Left ventricle myocardium inferior (tissue), 1 donor: ENCODE measurements at regions not wholly inside any gene's neighbourhood (a gene's known extent, or its start where the extent isn't known, plus 50 kb on each side); places are given as distances from the start of the nearest gene placed in this dataset.

Source experiments
- DNase-seq: peaks from one replicate; pipeline ENCODE4 v3.0.0-alpha.2; 2020
- H3K27ac ChIP-seq: fragments of 200-600 bp; replicated peaks from 2 replicates; pipeline ENCODE4 v1.8.0; 2021
- H3K27me3 ChIP-seq: fragments of 200-600 bp; 2 replicates; pipeline ENCODE4 v1.8.0; 2021; ENCODE audit warnings: low read depth
- H3K36me3 ChIP-seq: fragments of 200-600 bp; 2 replicates; pipeline ENCODE4 v1.8.0; 2021
- H3K4me1 ChIP-seq: fragments of 200-600 bp; 2 replicates; pipeline ENCODE4 v1.8.0; 2021
- H3K4me3 ChIP-seq: fragments of 200-600 bp; 2 replicates; pipeline ENCODE4 v1.8.0; 2021; ENCODE audit warnings: mild to moderate bottlenecking, moderate library complexity
- H3K9me3 ChIP-seq: fragments of 200-600 bp; replicated peaks from 2 replicates; pipeline ENCODE4 v1.8.0; 2021
- CTCF ChIP-seq: fragments of 200-600 bp; IDR thresholded peaks from 2 replicates; pipeline ENCODE4 v1.8.0; 2021; ENCODE audit warnings: antibody characterized with exemption, mild to moderate bottlenecking, borderline replicate concordance
- intact Hi-C: fragments of 100-400 bp; cut with micrococcal nuclease; formaldehyde crosslinking; loops from one replicate; pipeline ENCODE4 v1.11.0; 2022
- donor health status: DM: no; HTN: yes; CAD: no; lungs with severe emphysema.

GRCh38 chr2:18299423-18300212 lies 260.8 kb downstream of the RDH14 start:
- no peaks in the 10 kb centered on the region for H3K9me3 ChIP-seq
- intact Hi-C loops: no loop called here
- no peak overlapping the region for H3K4me3 ChIP-seq
- H3K27ac ChIP-seq: no peak overlapping the region
- no peaks in the 10 kb centered on the region for H3K4me1 ChIP-seq
- no peak for DNase-seq
- no peaks in the 10 kb centered on the region for H3K36me3 ChIP-seq
- no peaks in the 10 kb centered on the region for H3K27me3 ChIP-seq
- TF ChIP-seq CTCF: no peak

- DNase-seq: no peak
- intact Hi-C loops: no loop called here
- no peak for TF ChIP-seq CTCF
- H3K9me3 ChIP-seq: no peaks in the 10 kb centered on the region
- no peaks in the 10 kb centered on the region for H3K27me3 ChIP-seq
- H3K36me3 ChIP-seq: no peaks in the 10 kb centered on the region
- no peak overlapping the region for H3K27ac ChIP-seq
- no peaks in the 10 kb centered on the region for H3K4me1 ChIP-seq
- H3K4me3 ChIP-seq: no peak overlapping the region
Measured at GRCh38 chr2:18297534-18298058, 262.9 kb downstream of the RDH14 start.

GRCh38 chr2:18290386-18290785 lies 270.1 kb downstream of the RDH14 start:
- Histone ChIP-seq H3K9me3 (peaks cover 5% of the 10 kb centered on the region), H3K27me3 (no peaks in the 10 kb centered on the region), H3K4me1 (no peaks in the 10 kb centered on the region), H3K36me3 (no peaks in the 10 kb centered on the region), H3K27ac (no peak overlapping the region), H3K4me3 (no peak overlapping the region)
- no peak for DNase-seq
- no peak for TF ChIP-seq CTCF
- intact Hi-C loops: no loop called here

DNA sequence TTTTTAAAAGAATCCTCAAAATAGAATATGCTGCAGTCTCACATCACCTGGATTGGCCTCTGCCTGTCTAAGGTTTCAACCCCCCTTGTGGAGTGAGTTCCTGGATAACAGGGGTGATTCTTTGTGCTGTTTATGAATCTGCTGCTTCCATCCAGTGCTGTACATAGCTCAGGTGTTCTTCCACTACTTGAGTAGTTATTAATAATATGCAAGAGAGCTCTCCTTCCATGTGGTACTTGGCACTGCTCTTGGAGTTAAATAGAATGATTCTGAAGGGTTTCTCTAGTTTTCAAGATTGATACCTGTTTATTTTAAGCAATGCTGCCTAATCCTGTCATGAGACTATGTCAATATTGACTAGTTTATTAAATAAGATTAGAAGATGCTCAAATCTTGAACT lies 273.6 kb downstream of the RDH14 start:
- no peak overlapping the region for H3K27ac ChIP-seq
- no peaks in the 10 kb centered on the region for H3K27me3 ChIP-seq
- no peak for TF ChIP-seq CTCF
- peaks cover 8% of the 10 kb centered on the region for H3K9me3 ChIP-seq
- no peak for DNase-seq
- intact Hi-C loops: no loop called here
- no peak overlapping the region for H3K4me3 ChIP-seq
- no peaks in the 10 kb centered on the region for H3K36me3 ChIP-seq
- peaks cover 4% of the 10 kb centered on the region for H3K4me1 ChIP-seq

DNA sequence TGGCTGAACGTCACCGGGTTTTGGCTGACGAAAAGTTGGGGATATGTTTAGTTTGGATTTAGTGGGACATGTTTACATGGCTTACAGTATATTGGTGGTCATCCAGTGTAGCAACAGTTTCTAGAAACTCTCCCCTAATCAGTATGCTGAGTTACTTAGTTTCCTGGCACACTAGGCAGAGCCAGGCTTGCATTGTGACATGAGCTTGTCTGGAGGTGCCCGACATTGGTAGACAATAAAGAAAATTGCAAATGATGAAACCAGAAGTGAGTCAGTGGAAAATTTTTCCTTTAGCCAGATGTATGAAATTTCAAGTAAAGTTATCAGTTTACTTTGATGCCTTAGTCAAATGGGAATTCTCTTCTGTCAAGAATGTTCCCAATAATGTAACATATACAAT lies 276.1 kb downstream of the RDH14 start:
- TF ChIP-seq CTCF: no peak

More for the DNA sequence above, 276.1 kb downstream of the RDH14 start:
- no peak overlapping the region for H3K4me3 ChIP-seq
- peaks cover 8% of the 10 kb centered on the region for H3K9me3 ChIP-seq
- peaks cover 4% of the 10 kb centered on the region for H3K4me1 ChIP-seq
- DNase-seq: no peak
- intact Hi-C loops: no loop called here
- H3K27ac ChIP-seq: no peak overlapping the region
- H3K27me3 ChIP-seq: no peaks in the 10 kb centered on the region
- H3K36me3 ChIP-seq: no peaks in the 10 kb centered on the region
